ENCODE measurements at regions not wholly inside any gene's neighbourhood (a gene's known extent, or its start where the extent isn't known, plus 50 kb on each side); places are given as distances from the start of the nearest gene placed in this dataset.

- DNase-seq (ENCODE audit: low read depth): no peak
- TF ChIP-seq CTCF (conservative IDR thresholded peaks at IDR 0.05; ENCODE audit: low read depth, low read length): no peak
- no peak overlapping the region for H3K4me3 ChIP-seq (ENCODE audit: low read depth, low read length)
Measured at GRCh38 chrX:118251271-118251670, 94.6 kb upstream of the WDR44 start.

- no peak overlapping the region for H3K4me3 ChIP-seq (ENCODE audit: low read depth, low read length)
- no peak for TF ChIP-seq CTCF (conservative IDR thresholded peaks at IDR 0.05; ENCODE audit: low read depth, low read length)
- no peak for DNase-seq (ENCODE audit: low read depth)
Measured at GRCh38 chrX:118252967-118253366, 92.9 kb upstream of the WDR44 start.

GRCh38 chrX:118254611-118255010 is 91.3 kb upstream of the WDR44 start:
- no peak for DNase-seq (ENCODE audit: low read depth)
- H3K4me3 ChIP-seq (ENCODE audit: low read depth, low read length): no peak overlapping the region
- peak; percentile 61 for TF ChIP-seq CTCF (conservative IDR thresholded peaks at IDR 0.05; ENCODE audit: low read depth, low read length)

- TF ChIP-seq CTCF (conservative IDR thresholded peaks at IDR 0.05; ENCODE audit: low read depth, low read length): no peak
- DNase-seq (ENCODE audit: low read depth): no peak
- no peak overlapping the region for H3K4me3 ChIP-seq (ENCODE audit: low read depth, low read length)
Measured at GRCh38 chrX:118255921-118256320, 90.0 kb upstream of the WDR44 start.

- TF ChIP-seq CTCF (conservative IDR thresholded peaks at IDR 0.05; ENCODE audit: low read depth, low read length): no peak
- H3K4me3 ChIP-seq (ENCODE audit: low read depth, low read length): no peak overlapping the region
- no peak for DNase-seq (ENCODE audit: low read depth)
Measured at GRCh38 chrX:118257781-118258180, 88.1 kb upstream of the WDR44 start.

- no peak for TF ChIP-seq CTCF (conservative IDR thresholded peaks at IDR 0.05; ENCODE audit: low read depth, low read length)
- H3K4me3 ChIP-seq (ENCODE audit: low read depth, low read length): no peak overlapping the region
- DNase-seq (ENCODE audit: low read depth): no peak
Measured at GRCh38 chrX:118259213-118259612, 86.7 kb upstream of the WDR44 start.

GRCh38 chrX:118261151-118261550 is 84.8 kb upstream of the WDR44 start:
- no peak for DNase-seq (ENCODE audit: low read depth)
- H3K4me3 ChIP-seq (ENCODE audit: low read depth, low read length): no peak overlapping the region
- TF ChIP-seq CTCF (conservative IDR thresholded peaks at IDR 0.05; ENCODE audit: low read depth, low read length): no peak

All from epithelial cell of proximal tubule (primary cell).